Loucy (cell line): ENCODE measurements at regions not wholly inside any gene's neighbourhood (a gene's known extent, or its start where the extent isn't known, plus 50 kb on each side); places are given as distances from the start of the nearest gene placed in this dataset.

Source experiments
- H2AFZ ChIP-seq: fragments of 200-600 bp; sonication (generic); 2 replicates; pipeline ENCODE4 v1.6.0; 2016; ENCODE audit warnings: antibody characterized with exemption, mild to moderate bottlenecking, low read length, moderate library complexity
- H3F3A ChIP-seq: fragments of 200-600 bp; 2 replicates; pipeline ENCODE4 v1.6.0; 2016; ENCODE audit warnings: antibody characterized with exemption, low read depth, mild to moderate bottlenecking
- H3K27me3 ChIP-seq: fragments of 200-600 bp; sonication (generic); 2 replicates; pipeline ENCODE4 v1.6.1; 2014; ENCODE audit warnings: low read length, mild to moderate bottlenecking; ENCODE audit not compliant: insufficient read depth, poor library complexity, severe bottlenecking
- H3K36me3 ChIP-seq: fragments of 200-600 bp; sonication (generic); 2 replicates; pipeline ENCODE4 v1.6.1; 2016; ENCODE audit warnings: low read length; ENCODE audit not compliant: insufficient read depth
- H3K4me1 ChIP-seq: fragments of 200-600 bp; sonication (generic); 2 replicates; pipeline ENCODE4 v1.5.1; 2014; ENCODE audit warnings: low read length, mild to moderate bottlenecking; ENCODE audit not compliant: insufficient read depth, poor library complexity, severe bottlenecking
- H3K4me2 ChIP-seq: fragments of 200-600 bp; sonication (generic); 2 replicates; pipeline ENCODE4 v1.6.0; 2014; ENCODE audit warnings: antibody characterized with exemption, low read length, low read depth, mild to moderate bottlenecking; ENCODE audit not compliant: poor library complexity, severe bottlenecking
- H3K4me3 ChIP-seq: fragments of 200-600 bp; sonication (generic); 2 replicates; pipeline ENCODE4 v1.5.1; 2014; ENCODE audit warnings: low read length, mild to moderate bottlenecking, mixed read lengths; ENCODE audit not compliant: poor library complexity, severe bottlenecking
- H3K79me2 ChIP-seq: fragments of 200-600 bp; sonication (generic); 2 replicates; pipeline ENCODE4 v1.6.1; 2014; ENCODE audit warnings: low read length; ENCODE audit not compliant: insufficient read depth
- H3K9ac ChIP-seq: fragments of 200-600 bp; sonication (generic); 2 replicates; pipeline ENCODE4 v1.6.0; 2014; ENCODE audit warnings: mild to moderate bottlenecking, low read depth, low read length, moderate library complexity; ENCODE audit not compliant: poor library complexity, severe bottlenecking
- H3K9me2 ChIP-seq: fragments of 200-600 bp; sonication (generic); replicated peaks from 2 replicates; pipeline ENCODE4 v1.6.1; 2016; ENCODE audit warnings: low read depth, low read length, mixed read lengths
- H3K9me3 ChIP-seq: fragments of 200-600 bp; sonication (generic); 2 replicates; pipeline ENCODE4 v1.6.1; 2014; ENCODE audit warnings: mild to moderate bottlenecking, antibody characterized with exemption, low read length, low read depth; ENCODE audit not compliant: insufficient read depth
- H4K20me1 ChIP-seq: fragments of 200-600 bp; sonication (generic); 2 replicates; pipeline ENCODE4 v1.6.0; 2014; ENCODE audit warnings: antibody characterized with exemption, low read length, mild to moderate bottlenecking; ENCODE audit not compliant: insufficient read depth, poor library complexity, severe bottlenecking
- CTCF ChIP-seq: fragments of 200-600 bp; sonication (generic); conservative IDR thresholded peaks from 2 replicates; pipeline ENCODE4 v1.5.1; 2014; ENCODE audit warnings: mild to moderate bottlenecking, antibody characterized with exemption, low read length
- EZH2phosphoT487 ChIP-seq: fragments of 200-600 bp; IDR thresholded peaks from 2 replicates; pipeline ENCODE4 v1.6.1; 2018; ENCODE audit warnings: antibody characterized with exemption, mild to moderate bottlenecking, moderate library complexity, borderline replicate concordance

DNA sequence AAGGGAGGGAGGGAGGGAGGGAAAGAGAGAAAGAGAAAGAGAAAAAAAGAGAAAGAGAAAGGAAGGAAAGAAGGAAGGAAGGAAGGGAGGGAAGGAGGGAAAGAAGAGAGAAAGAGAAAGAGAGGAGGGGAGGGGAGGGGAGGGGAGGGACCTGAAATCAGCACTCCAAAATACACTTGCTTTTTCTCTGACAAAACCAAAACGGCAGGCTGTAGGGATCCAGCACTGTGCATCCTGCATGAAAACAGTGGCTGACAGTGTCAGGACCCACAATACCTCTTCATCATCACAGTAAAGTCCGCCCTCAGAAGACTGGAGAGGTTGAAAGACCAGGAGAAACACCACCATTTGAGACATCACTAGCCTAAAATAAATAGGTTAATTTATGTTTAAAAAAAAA is 156.0 kb upstream of the SOD1 start:
- Histone ChIP-seq H3F3A (no peaks in the 10 kb centered on the region), H2AFZ (no peak overlapping the region), H3K9me2 (no peaks in the 10 kb centered on the region), H3K4me2 (no peak overlapping the region), H3K9me3 (no peaks in the 10 kb centered on the region), H3K9ac (no peak overlapping the region), H4K20me1 (peaks cover 4% of the 10 kb centered on the region), H3K4me3 (no peak overlapping the region), H3K79me2 (peaks cover 55% of the 10 kb centered on the region; the same call in 1 of the 2 replicates), H3K4me1 (peaks cover 17% of the 10 kb centered on the region), H3K36me3 (no peaks in the 10 kb centered on the region), H3K27me3 (no peaks in the 10 kb centered on the region)
- TF ChIP-seq EZH2phosphoT487 (no peak), CTCF (no peak)

- no peaks in the 10 kb centered on the region for H3K9me3 ChIP-seq
- H3K79me2 ChIP-seq: peaks cover 54% of the 10 kb centered on the region; the same call in 1 of the 2 replicates
- H3K4me1 ChIP-seq: peaks cover 15% of the 10 kb centered on the region
- no peaks in the 10 kb centered on the region for H3K36me3 ChIP-seq
- no peak overlapping the region for H2AFZ ChIP-seq
- no peaks in the 10 kb centered on the region for H3F3A ChIP-seq
- no peaks in the 10 kb centered on the region for H3K9me2 ChIP-seq
- H3K4me2 ChIP-seq: no peak overlapping the region
- no peak overlapping the region for H3K9ac ChIP-seq
- H4K20me1 ChIP-seq: peaks cover 4% of the 10 kb centered on the region
- H3K4me3 ChIP-seq: no peak overlapping the region
- no peak for TF ChIP-seq EZH2phosphoT487
- TF ChIP-seq CTCF: no peak
- H3K27me3 ChIP-seq: no peaks in the 10 kb centered on the region
Measured at GRCh38 chr21:31502537-31503143, 156.9 kb upstream of the SOD1 start.

DNA sequence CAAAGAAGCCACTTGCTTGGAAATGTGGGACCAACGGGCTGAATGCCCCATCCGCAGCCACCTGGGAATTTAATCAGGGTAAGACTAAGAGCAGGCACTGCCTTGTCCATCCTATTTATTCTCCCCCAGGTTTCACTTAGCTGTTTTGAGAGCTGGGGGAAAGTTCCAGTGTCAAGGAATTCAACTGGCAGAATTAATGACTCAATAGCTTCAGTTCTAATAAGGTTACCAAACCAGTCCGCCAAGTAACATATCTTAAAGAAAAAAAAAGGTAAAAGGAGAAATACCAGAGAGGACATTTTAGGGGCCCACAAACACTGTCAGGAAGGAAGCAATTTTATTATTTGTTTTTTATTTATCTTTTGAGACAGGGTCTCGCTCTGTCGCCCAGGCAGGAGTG is 157.6 kb upstream of the SOD1 start:
- Histone ChIP-seq H3K9me3 (no peaks in the 10 kb centered on the region), H3F3A (no peaks in the 10 kb centered on the region), H2AFZ (no peak overlapping the region), H3K4me1 (peaks cover 12% of the 10 kb centered on the region), H4K20me1 (peaks cover 4% of the 10 kb centered on the region), H3K9ac (no peak overlapping the region), H3K4me3 (no peak overlapping the region), H3K27me3 (no peaks in the 10 kb centered on the region), H3K36me3 (no peaks in the 10 kb centered on the region), H3K4me2 (no peak overlapping the region), H3K9me2 (no peaks in the 10 kb centered on the region), H3K79me2 (peaks cover 50% of the 10 kb centered on the region; the same call in 1 of the 2 replicates)
- TF ChIP-seq EZH2phosphoT487 (no peak), CTCF (no peak)
